ENCODE measurements at regions not wholly inside any gene's neighbourhood (a gene's known extent, or its start where the extent isn't known, plus 50 kb on each side); places are given as distances from the start of the nearest gene placed in this dataset.

DNA sequence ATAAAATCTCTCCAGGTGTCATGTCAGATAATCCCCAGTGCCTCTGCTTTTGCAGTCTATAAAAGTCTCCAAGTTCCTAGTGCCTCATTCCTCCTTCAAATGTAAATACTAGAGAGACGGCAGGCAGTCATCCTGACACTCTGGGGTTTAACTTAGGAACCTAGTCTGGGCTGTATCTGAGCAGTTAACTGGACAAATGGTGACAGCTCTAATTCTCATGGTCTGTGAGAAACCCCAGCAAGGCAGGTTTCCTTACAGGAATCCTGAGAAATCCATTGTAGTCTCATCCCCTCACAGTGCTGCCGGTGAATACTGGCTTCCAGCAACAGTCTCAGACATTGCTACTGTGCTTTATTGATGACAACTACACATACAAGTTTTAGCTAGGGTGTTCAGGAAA is 246.8 kb downstream of the SNCA start:
- no peak for DNase-seq (ENCODE audit: low read depth)
- no peak overlapping the region for H3K4me3 ChIP-seq (ENCODE audit: control insufficient read depth, low read depth, low read length)
- TF ChIP-seq, protein P1, sequence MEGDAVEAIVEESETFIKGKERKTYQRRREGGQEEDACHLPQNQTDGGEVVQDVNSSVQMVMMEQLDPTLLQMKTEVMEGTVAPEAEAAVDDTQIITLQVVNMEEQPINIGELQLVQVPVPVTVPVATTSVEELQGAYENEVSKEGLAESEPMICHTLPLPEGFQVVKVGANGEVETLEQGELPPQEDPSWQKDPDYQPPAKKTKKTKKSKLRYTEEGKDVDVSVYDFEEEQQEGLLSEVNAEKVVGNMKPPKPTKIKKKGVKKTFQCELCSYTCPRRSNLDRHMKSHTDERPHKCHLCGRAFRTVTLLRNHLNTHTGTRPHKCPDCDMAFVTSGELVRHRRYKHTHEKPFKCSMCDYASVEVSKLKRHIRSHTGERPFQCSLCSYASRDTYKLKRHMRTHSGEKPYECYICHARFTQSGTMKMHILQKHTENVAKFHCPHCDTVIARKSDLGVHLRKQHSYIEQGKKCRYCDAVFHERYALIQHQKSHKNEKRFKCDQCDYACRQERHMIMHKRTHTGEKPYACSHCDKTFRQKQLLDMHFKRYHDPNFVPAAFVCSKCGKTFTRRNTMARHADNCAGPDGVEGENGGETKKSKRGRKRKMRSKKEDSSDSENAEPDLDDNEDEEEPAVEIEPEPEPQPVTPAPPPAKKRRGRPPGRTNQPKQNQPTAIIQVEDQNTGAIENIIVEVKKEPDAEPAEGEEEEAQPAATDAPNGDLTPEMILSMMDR (IDR thresholded peaks at IDR 0.05; ENCODE audit: control insufficient read depth, insufficient read depth, low read depth, low read length, missing control alignments) = no peak

GRCh38 chr4:89588421-89588820 is 248.5 kb downstream of the SNCA start:
- no peak overlapping the region for H3K4me3 ChIP-seq (ENCODE audit: control insufficient read depth, low read depth, low read length)
- TF ChIP-seq, protein P1 (IDR thresholded peaks at IDR 0.05; ENCODE audit: control insufficient read depth, insufficient read depth, low read depth, low read length, missing control alignments) = no peak
- no peak for DNase-seq (ENCODE audit: low read depth)

- TF ChIP-seq, protein P1 (IDR thresholded peaks at IDR 0.05; ENCODE audit: control insufficient read depth, insufficient read depth, low read depth, low read length, missing control alignments) = no peak
- DNase-seq (ENCODE audit: low read depth) = no peak
- H3K4me3 ChIP-seq (ENCODE audit: control insufficient read depth, low read depth, low read length) = no peak overlapping the region
Observed at GRCh38 chr4:89587364-89587763, 249.6 kb downstream of the SNCA start.

- DNase-seq (ENCODE audit: low read depth) = peak; percentile 5
- TF ChIP-seq, protein P1 (IDR thresholded peaks at IDR 0.05; ENCODE audit: control insufficient read depth, insufficient read depth, low read depth, low read length, missing control alignments) = peak; percentile 20
- no peak overlapping the region for H3K4me3 ChIP-seq (ENCODE audit: control insufficient read depth, low read depth, low read length)
Observed at GRCh38 chr4:89586864-89587263, 250.1 kb downstream of the SNCA start.

DNA sequence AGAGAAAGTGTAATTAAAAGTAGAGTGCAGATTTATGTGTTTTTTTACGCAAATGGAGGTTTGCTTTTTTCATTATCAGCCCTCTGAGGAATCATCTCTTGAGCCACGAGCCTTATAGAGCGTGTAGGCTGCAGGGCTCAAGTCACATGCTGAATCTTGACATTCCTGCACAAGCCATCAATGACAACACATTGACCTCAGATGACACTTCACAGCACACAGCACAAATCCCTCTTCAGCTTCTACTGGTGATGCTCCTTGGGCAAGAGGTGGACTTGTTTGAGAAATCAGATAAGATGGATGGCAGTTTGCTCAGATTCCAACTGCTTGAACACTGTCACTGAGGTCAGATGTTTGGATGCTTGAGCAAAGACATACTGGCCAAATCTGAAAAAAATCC is 250.6 kb downstream of the SNCA start:
- DNase-seq (ENCODE audit: low read depth) = no peak
- H3K4me3 ChIP-seq (ENCODE audit: control insufficient read depth, low read depth, low read length) = no peak overlapping the region
- TF ChIP-seq, protein P1 (IDR thresholded peaks at IDR 0.05; ENCODE audit: control insufficient read depth, insufficient read depth, low read depth, low read length, missing control alignments) = no peak

DNA sequence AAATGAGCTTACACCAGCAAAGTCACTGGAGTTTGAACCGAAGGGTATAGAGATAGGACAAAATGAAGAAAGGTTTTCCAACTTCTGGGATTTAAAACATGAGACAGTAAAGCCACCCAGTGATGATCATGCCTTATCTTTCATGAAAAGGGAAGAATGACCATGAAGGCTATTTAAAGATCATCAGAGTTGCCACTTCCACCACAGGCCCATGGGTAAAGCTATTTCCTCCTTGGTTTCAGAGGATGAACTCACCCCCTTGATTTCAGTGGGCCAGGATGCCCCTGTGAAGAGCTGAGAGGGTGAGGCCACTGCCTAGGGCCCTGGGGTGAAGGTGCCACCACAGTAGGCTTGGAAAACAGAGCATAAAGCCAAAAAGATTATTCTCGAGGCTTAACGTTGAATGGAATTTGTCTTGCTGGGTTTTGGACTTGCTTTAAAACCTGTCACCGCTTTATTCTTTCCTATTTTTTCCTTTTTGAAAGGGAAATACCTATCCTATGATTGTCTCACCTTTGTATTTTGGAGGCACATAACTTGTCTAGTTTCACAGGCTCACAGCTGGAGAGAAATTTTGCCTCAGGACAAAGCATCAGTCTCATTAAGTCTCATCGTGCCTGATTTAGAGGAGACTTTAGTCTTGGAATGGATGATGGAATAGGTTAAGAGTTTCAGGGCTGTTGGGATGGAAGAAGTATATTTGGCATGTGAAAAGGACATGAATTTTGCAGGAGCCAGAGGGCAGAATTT is 254.0 kb downstream of the SNCA start:
- TF ChIP-seq, protein P1 (IDR thresholded peaks at IDR 0.05; ENCODE audit: control insufficient read depth, insufficient read depth, low read depth, low read length, missing control alignments) = no peak
- DNase-seq (ENCODE audit: low read depth) = no peak
- no peak overlapping the region for H3K4me3 ChIP-seq (ENCODE audit: control insufficient read depth, low read depth, low read length)
